ENCODE measurements at regions not wholly inside any gene's neighbourhood (a gene's known extent, or its start where the extent isn't known, plus 50 kb on each side); places are given as distances from the start of the nearest gene placed in this dataset.

DNA sequence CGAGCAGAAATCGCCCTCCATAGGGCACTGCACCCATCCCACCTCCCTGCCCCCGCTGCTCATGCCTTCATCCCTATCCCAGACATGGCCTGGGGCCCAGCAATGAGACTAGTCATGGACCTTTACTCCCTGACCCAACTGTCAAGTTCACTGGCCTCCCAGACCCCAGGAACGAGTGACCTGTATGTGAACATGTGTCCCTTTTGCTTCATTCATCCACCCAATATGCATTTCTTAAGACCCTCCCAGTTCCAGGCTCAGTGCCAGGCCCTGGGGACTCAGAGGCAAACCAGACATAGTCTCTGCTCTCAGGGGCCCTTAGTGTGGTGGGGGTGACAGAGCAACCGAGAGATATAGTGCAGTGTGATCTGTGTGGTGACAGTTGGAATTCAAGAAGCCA, 67.0 kb downstream of the EFNB1 start:
- TF ChIP-seq ZNF660 (tag by site-specific recombination; IDR thresholded peaks at IDR 0.05) (no peak), ZNF426 (tag by site-specific recombination; IDR thresholded peaks at IDR 0.05) (no peak), SALL2 (tag by site-specific recombination; IDR thresholded peaks at IDR 0.05; ENCODE audit: borderline replicate concordance) (no peak), ZNF416 (tag by site-specific recombination; IDR thresholded peaks at IDR 0.05) (no peak), ZNF184 (tag by site-specific recombination; IDR thresholded peaks at IDR 0.05) (no peak), ZFP41 (tag by site-specific recombination; IDR thresholded peaks at IDR 0.05; ENCODE audit: borderline replicate concordance) (no peak), ZNF558 (tag by site-specific recombination; IDR thresholded peaks at IDR 0.05) (no peak)
- no peaks in the 10 kb centered on the region for H3K9me3 ChIP-seq (ENCODE audit: control insufficient read depth, insufficient read depth, low read depth, low read length)
- POLR2A ChIA-PET: interaction anchor here (1.2 kb wide), 2 partner anchors 12 to 67 kb away, joined by 3 read pairs; partner anchors contain the start of gene EFNB1
- CTCF ChIA-PET: no interaction called here
- no peaks in the 10 kb centered on the region for H3K36me3 ChIP-seq (ENCODE audit: control insufficient read depth in 2 of 2, insufficient read depth in 1 of 2, low read length in 2 of 2)
- H3K27ac ChIP-seq (ENCODE audit: extremely low read depth, low read depth, low read length): no peak overlapping the region
- H3K4me1 ChIP-seq (ENCODE audit: control insufficient read depth, insufficient read depth, low read length): no peaks in the 10 kb centered on the region
- no peak overlapping the region for H3K4me3 ChIP-seq (ENCODE audit: low read depth, low read length)

DNA sequence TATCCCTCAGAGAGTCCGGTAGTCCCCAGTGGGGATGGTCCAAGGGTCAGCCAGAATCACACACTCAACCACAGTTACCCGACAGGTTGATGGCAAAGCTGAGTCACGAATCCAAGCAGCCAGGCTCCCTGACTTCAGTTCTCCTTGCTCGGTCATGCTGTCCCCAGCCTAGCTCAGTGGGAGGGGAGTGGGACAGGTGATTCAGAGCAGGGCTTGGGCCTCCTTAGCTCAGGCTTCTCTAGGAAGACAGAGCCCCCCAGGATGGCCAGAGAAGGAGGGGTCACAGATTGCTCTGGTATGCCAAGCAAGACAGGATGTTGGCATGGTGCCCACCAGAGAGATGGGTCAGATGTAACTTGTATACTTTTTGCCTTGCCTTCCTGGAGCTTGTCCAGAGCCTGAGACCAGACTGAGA, 66.5 kb downstream of the EFNB1 start:
- TF ChIP-seq GLIS1 (tag by site-specific recombination; IDR thresholded peaks at IDR 0.05) (peak; percentile 49), ZNF776 (tag by site-specific recombination; IDR thresholded peaks at IDR 0.05; ENCODE audit: borderline replicate concordance) (no peak)
- Histone ChIP-seq H3K36me3 (ENCODE audit: control insufficient read depth in 2 of 2, insufficient read depth in 1 of 2, low read length in 2 of 2) (no peaks in the 10 kb centered on the region), H3K4me1 (ENCODE audit: control insufficient read depth, insufficient read depth, low read length) (no peaks in the 10 kb centered on the region), H3K27ac (ENCODE audit: extremely low read depth, low read depth, low read length) (no peak overlapping the region), H3K4me3 (ENCODE audit: low read depth, low read length) (no peak overlapping the region), H3K9me3 (ENCODE audit: control insufficient read depth, insufficient read depth, low read depth, low read length) (no peaks in the 10 kb centered on the region)
- ChIA-PET POLR2A (interaction anchor here (1.2 kb wide), 2 partner anchors 13 to 67 kb away, joined by 3 read pairs; partner anchors contain the start of gene EFNB1), CTCF (no interaction called here)

DNA sequence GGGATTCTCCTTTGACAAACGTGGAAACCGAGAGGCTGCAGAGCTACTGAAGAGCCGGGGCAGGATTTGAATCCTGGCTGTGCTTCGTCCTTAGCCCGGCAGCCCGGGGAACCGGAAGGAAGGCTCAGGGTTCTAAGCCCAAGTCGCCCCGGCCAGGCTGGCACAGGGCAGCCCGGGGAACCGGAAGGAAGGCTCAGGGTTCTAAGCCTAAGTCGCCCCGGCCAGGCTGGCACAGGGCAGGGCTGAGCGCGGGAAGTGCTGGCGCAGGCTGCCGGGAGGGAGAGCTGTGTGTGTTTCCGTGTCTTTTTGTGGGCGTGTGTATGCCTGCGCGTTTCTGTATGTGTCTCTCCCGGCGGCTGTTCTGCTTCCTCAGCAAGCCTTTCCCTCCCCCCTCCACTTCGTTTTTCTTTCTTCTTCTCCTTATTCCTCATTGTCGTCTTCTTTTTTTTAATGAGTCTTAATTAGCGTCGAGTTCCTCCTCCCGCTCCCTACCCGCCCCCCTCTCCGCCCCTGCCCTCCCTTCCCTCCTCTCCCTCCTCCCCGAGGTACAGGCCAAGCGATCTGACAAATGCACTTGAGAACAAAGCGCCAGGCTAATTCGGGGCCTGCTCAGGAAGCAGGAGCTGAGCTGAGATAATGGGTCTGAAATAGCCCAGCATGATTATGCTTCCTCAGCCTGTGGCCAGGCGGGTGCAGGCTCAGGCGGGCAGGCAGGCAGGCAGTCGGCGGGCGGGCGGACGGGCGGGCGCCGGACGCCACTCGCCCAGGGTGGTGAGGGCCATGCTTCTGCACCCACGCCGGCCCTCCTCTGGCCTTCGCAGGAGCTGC, 65.9 kb downstream of the EFNB1 start:
- ChIA-PET CTCF (interaction anchor here (0.5 to 1.3 kb wide), 3 partner anchors 67 to 237 kb away, joined by 3 to 5 read pairs (median 4); no protein-coding TSS in a partner anchor), POLR2A (interaction anchor here (1.2 kb wide), 2 partner anchors 13 to 66 kb away, joined by 3 read pairs; partner anchors contain the start of gene EFNB1)
- no peak overlapping the region for H3K27ac ChIP-seq (ENCODE audit: extremely low read depth, low read depth, low read length)
- H3K9me3 ChIP-seq (ENCODE audit: control insufficient read depth, insufficient read depth, low read depth, low read length): no peaks in the 10 kb centered on the region
- no peaks in the 10 kb centered on the region for H3K36me3 ChIP-seq (ENCODE audit: control insufficient read depth in 2 of 2, insufficient read depth in 1 of 2, low read length in 2 of 2)
- peak; percentile 62 for TF ChIP-seq OSR2 (tag by site-specific recombination; IDR thresholded peaks at IDR 0.05)
- TF ChIP-seq ZNF792 (tag by site-specific recombination; IDR thresholded peaks at IDR 0.05): no peak
- peak; percentile 25; the same call in 1 of the 2 replicates for TF ChIP-seq ZNF341 (tag by site-specific recombination; IDR thresholded peaks at IDR 0.05; ENCODE audit: low read depth)
- H3K4me1 ChIP-seq (ENCODE audit: control insufficient read depth, insufficient read depth, low read length): no peaks in the 10 kb centered on the region
- no peak overlapping the region for H3K4me3 ChIP-seq (ENCODE audit: low read depth, low read length)

DNA sequence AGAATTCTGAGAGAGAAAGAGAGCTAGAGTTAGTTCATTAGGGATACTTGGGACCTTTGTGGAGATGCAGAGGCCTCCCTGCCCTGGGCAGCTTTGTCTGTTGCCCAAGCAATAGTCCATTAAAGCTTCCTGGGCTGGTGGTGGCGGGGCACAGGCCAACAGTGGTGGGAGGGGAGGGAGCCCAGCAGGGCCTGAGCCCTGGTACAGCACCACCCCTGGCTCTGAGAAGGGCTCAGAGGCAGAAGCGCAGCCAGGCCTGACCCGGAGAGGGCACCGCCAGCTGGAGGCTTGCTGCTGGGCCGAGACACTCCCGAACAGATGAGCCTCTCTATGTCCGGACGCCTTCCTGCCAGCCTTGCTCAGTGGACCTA, 65.3 kb downstream of the EFNB1 start:
- no peaks in the 10 kb centered on the region for H3K36me3 ChIP-seq (ENCODE audit: control insufficient read depth in 2 of 2, insufficient read depth in 1 of 2, low read length in 2 of 2)
- no peaks in the 10 kb centered on the region for H3K4me1 ChIP-seq (ENCODE audit: control insufficient read depth, insufficient read depth, low read length)
- no peak overlapping the region for H3K4me3 ChIP-seq (ENCODE audit: low read depth, low read length)
- ChIA-PET POLR2A (no interaction called here), CTCF (interaction anchor here (0.5 to 1.3 kb wide), 4 partner anchors 66 to 280 kb away, joined by 3 to 5 read pairs (median 4); no protein-coding TSS in a partner anchor)
- H3K27ac ChIP-seq (ENCODE audit: extremely low read depth, low read depth, low read length): no peak overlapping the region
- H3K9me3 ChIP-seq (ENCODE audit: control insufficient read depth, insufficient read depth, low read depth, low read length): no peaks in the 10 kb centered on the region
- TF ChIP-seq ZXDB (tag by site-specific recombination; IDR thresholded peaks at IDR 0.05): no peak
- TF ChIP-seq, protein P1, sequence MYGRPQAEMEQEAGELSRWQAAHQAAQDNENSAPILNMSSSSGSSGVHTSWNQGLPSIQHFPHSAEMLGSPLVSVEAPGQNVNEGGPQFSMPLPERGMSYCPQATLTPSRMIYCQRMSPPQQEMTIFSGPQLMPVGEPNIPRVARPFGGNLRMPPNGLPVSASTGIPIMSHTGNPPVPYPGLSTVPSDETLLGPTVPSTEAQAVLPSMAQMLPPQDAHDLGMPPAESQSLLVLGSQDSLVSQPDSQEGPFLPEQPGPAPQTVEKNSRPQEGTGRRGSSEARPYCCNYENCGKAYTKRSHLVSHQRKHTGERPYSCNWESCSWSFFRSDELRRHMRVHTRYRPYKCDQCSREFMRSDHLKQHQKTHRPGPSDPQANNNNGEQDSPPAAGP (tag by site-specific recombination; IDR thresholded peaks at IDR 0.05): no peak
- no peak for TF ChIP-seq ZNF624 (tag by site-specific recombination; IDR thresholded peaks at IDR 0.05)
- TF ChIP-seq ZNF426 (tag by site-specific recombination; IDR thresholded peaks at IDR 0.05): no peak
- TF ChIP-seq ZNF354C (tag by site-specific recombination; IDR thresholded peaks at IDR 0.05; ENCODE audit: borderline replicate concordance, low read depth): no peak
- TF ChIP-seq ZNF670 (tag by site-specific recombination; IDR thresholded peaks at IDR 0.05; ENCODE audit: low read depth): no peak
- no peak for TF ChIP-seq BCL11B (tag by site-specific recombination; IDR thresholded peaks at IDR 0.05; ENCODE audit: low read depth)
- no peak for TF ChIP-seq ZNF521 (tag by site-specific recombination; IDR thresholded peaks at IDR 0.05)
- TF ChIP-seq SP7 (tag by site-specific recombination; IDR thresholded peaks at IDR 0.05): no peak

All from HEK293 (cell line).